ENCODE measurements at regions not wholly inside any gene's neighbourhood (a gene's known extent, or its start where the extent isn't known, plus 50 kb on each side); places are given as distances from the start of the nearest gene placed in this dataset.
"Not testable (repeated sequence)": the region's sequence is repeated elsewhere in the genome, so short reads cannot be mapped to it uniquely, and the experiment has no call there.

GRCh38 chr2:58484221-58484620 is 243.1 kb upstream of the FANCL start:
- no peak overlapping the region for H3K4me3 ChIP-seq (ENCODE audit: low read depth in 1 of 2, low read length in 2 of 2)
- no peaks in the 10 kb centered on the region for H3K27me3 ChIP-seq (ENCODE audit: low read depth, low read length)
- no peak overlapping the region for H3K27ac ChIP-seq (ENCODE audit: low read length)
- no peaks in the 10 kb centered on the region for H3K4me1 ChIP-seq (ENCODE audit: control insufficient read depth in 1 of 2, insufficient read depth in 2 of 2, low read length in 2 of 2)
- H3K9me3 ChIP-seq (ENCODE audit: control insufficient read depth in 1 of 2, low read length in 2 of 2) = peaks cover 0 to 2% of the 10 kb centered on the region in 2 donors
- H3K36me3 ChIP-seq (ENCODE audit: control insufficient read depth in 1 of 2, insufficient read depth in 2 of 2, low read length in 2 of 2) = no peaks in the 10 kb centered on the region

GRCh38 chr2:58483307-58483706 is 242.2 kb upstream of the FANCL start:
- Histone ChIP-seq H3K9me3 (ENCODE audit: control insufficient read depth in 1 of 2, low read length in 2 of 2) (peaks cover 0 to 2% of the 10 kb centered on the region in 2 donors), H3K27ac (ENCODE audit: low read length) (no peak overlapping the region), H3K4me1 (ENCODE audit: control insufficient read depth in 1 of 2, insufficient read depth in 2 of 2, low read length in 2 of 2) (no peaks in the 10 kb centered on the region), H3K27me3 (ENCODE audit: low read depth, low read length) (no peaks in the 10 kb centered on the region), H3K4me3 (ENCODE audit: low read depth in 1 of 2, low read length in 2 of 2) (no peak overlapping the region), H3K36me3 (ENCODE audit: control insufficient read depth in 1 of 2, insufficient read depth in 2 of 2, low read length in 2 of 2) (no peaks in the 10 kb centered on the region)

GRCh38 chr2:58481670-58482069 is 240.5 kb upstream of the FANCL start:
- Histone ChIP-seq H3K4me3 (ENCODE audit: low read depth in 1 of 2, low read length in 2 of 2) (no peak overlapping the region), H3K27me3 (ENCODE audit: low read depth, low read length) (no peaks in the 10 kb centered on the region), H3K36me3 (ENCODE audit: control insufficient read depth in 1 of 2, insufficient read depth in 2 of 2, low read length in 2 of 2) (no peaks in the 10 kb centered on the region), H3K27ac (ENCODE audit: low read length) (no peak overlapping the region), H3K9me3 (ENCODE audit: control insufficient read depth in 1 of 2, low read length in 2 of 2) (peaks cover 0 to 2% of the 10 kb centered on the region in 2 donors), H3K4me1 (ENCODE audit: control insufficient read depth in 1 of 2, insufficient read depth in 2 of 2, low read length in 2 of 2) (no peaks in the 10 kb centered on the region)

- Histone ChIP-seq H3K27me3 (ENCODE audit: low read depth, low read length) (no peaks in the 10 kb centered on the region), H3K36me3 (ENCODE audit: control insufficient read depth in 1 of 2, insufficient read depth in 2 of 2, low read length in 2 of 2) (no peaks in the 10 kb centered on the region), H3K9me3 (ENCODE audit: control insufficient read depth in 1 of 2, low read length in 2 of 2) (no peaks in the 10 kb centered on the region), H3K4me1 (ENCODE audit: control insufficient read depth in 1 of 2, insufficient read depth in 2 of 2, low read length in 2 of 2) (no peaks in the 10 kb centered on the region), H3K4me3 (ENCODE audit: low read depth in 1 of 2, low read length in 2 of 2) (no peak overlapping the region), H3K27ac (ENCODE audit: low read length) (no peak overlapping the region)
Measured at GRCh38 chr2:58480141-58480540, 239.0 kb upstream of the FANCL start.

GRCh38 chr2:58479535-58480140 is 238.5 kb upstream of the FANCL start:
- Histone ChIP-seq H3K36me3 (ENCODE audit: control insufficient read depth in 1 of 2, insufficient read depth in 2 of 2, low read length in 2 of 2) (no peaks in the 10 kb centered on the region), H3K4me1 (ENCODE audit: control insufficient read depth in 1 of 2, insufficient read depth in 2 of 2, low read length in 2 of 2) (no peaks in the 10 kb centered on the region), H3K9me3 (ENCODE audit: control insufficient read depth in 1 of 2, low read length in 2 of 2) (no peaks in the 10 kb centered on the region), H3K27me3 (ENCODE audit: low read depth, low read length) (no peaks in the 10 kb centered on the region), H3K4me3 (ENCODE audit: low read depth in 1 of 2, low read length in 2 of 2) (no peak overlapping the region), H3K27ac (ENCODE audit: low read length) (no peak overlapping the region)

GRCh38 chr2:58476556-58476955 is 235.4 kb upstream of the FANCL start:
- no peaks in the 10 kb centered on the region for H3K9me3 ChIP-seq (ENCODE audit: control insufficient read depth in 1 of 2, low read length in 2 of 2)
- no peak overlapping the region for H3K4me3 ChIP-seq (ENCODE audit: low read depth in 1 of 2, low read length in 2 of 2)
- no peaks in the 10 kb centered on the region for H3K4me1 ChIP-seq (ENCODE audit: control insufficient read depth in 1 of 2, insufficient read depth in 2 of 2, low read length in 2 of 2)
- no peaks in the 10 kb centered on the region for H3K36me3 ChIP-seq (ENCODE audit: control insufficient read depth in 1 of 2, insufficient read depth in 2 of 2, low read length in 2 of 2)
- no peak overlapping the region for H3K27ac ChIP-seq (ENCODE audit: low read length)
- no peaks in the 10 kb centered on the region for H3K27me3 ChIP-seq (ENCODE audit: low read depth, low read length)

- no peaks in the 10 kb centered on the region for H3K36me3 ChIP-seq (ENCODE audit: control insufficient read depth in 1 of 2, insufficient read depth in 2 of 2, low read length in 2 of 2)
- H3K4me3 ChIP-seq (ENCODE audit: low read depth in 1 of 2, low read length in 2 of 2) = no peak overlapping the region
- H3K9me3 ChIP-seq (ENCODE audit: control insufficient read depth in 1 of 2, low read length in 2 of 2) = no peaks in the 10 kb centered on the region
- no peak overlapping the region for H3K27ac ChIP-seq (ENCODE audit: low read length)
- H3K4me1 ChIP-seq (ENCODE audit: control insufficient read depth in 1 of 2, insufficient read depth in 2 of 2, low read length in 2 of 2) = no peaks in the 10 kb centered on the region
- H3K27me3 ChIP-seq (ENCODE audit: low read depth, low read length) = no peaks in the 10 kb centered on the region
Measured at GRCh38 chr2:58475756-58476155, 234.6 kb upstream of the FANCL start.

GRCh38 chr2:58473165-58473564 is 232.0 kb upstream of the FANCL start:
- H3K9me3 ChIP-seq (ENCODE audit: control insufficient read depth in 1 of 2, low read length in 2 of 2) = no peaks in the 10 kb centered on the region
- no peaks in the 10 kb centered on the region for H3K4me1 ChIP-seq (ENCODE audit: control insufficient read depth in 1 of 2, insufficient read depth in 2 of 2, low read length in 2 of 2)
- no peak overlapping the region for H3K4me3 ChIP-seq (ENCODE audit: low read depth in 1 of 2, low read length in 2 of 2)
- no peak overlapping the region for H3K27ac ChIP-seq (ENCODE audit: low read length)
- H3K27me3 ChIP-seq (ENCODE audit: low read depth, low read length) = no peaks in the 10 kb centered on the region
- no peaks in the 10 kb centered on the region for H3K36me3 ChIP-seq (ENCODE audit: control insufficient read depth in 1 of 2, insufficient read depth in 2 of 2, low read length in 2 of 2)

- Histone ChIP-seq H3K4me3 (ENCODE audit: low read depth in 1 of 2, low read length in 2 of 2) (no peak overlapping the region), H3K27ac (ENCODE audit: low read length) (no peak overlapping the region), H3K27me3 (ENCODE audit: low read depth, low read length) (no peaks in the 10 kb centered on the region), H3K4me1 (ENCODE audit: control insufficient read depth in 1 of 2, insufficient read depth in 2 of 2, low read length in 2 of 2) (no peaks in the 10 kb centered on the region), H3K36me3 (ENCODE audit: control insufficient read depth in 1 of 2, insufficient read depth in 2 of 2, low read length in 2 of 2) (no peaks in the 10 kb centered on the region), H3K9me3 (ENCODE audit: control insufficient read depth in 1 of 2, low read length in 2 of 2) (no peaks in the 10 kb centered on the region)
Measured at GRCh38 chr2:58466804-58467203, 225.7 kb upstream of the FANCL start.

GRCh38 chr2:58466021-58466420 is 224.9 kb upstream of the FANCL start:
- H3K27ac ChIP-seq (ENCODE audit: low read length); H3K27me3 ChIP-seq (ENCODE audit: low read depth, low read length); H3K4me1 ChIP-seq (ENCODE audit: control insufficient read depth in 1 of 2, insufficient read depth in 2 of 2, low read length in 2 of 2): not testable (repeated sequence)

GRCh38 chr2:58460670-58461069 is 219.5 kb upstream of the FANCL start:
- Histone ChIP-seq H3K36me3 (ENCODE audit: control insufficient read depth in 1 of 2, insufficient read depth in 2 of 2, low read length in 2 of 2) (no peaks in the 10 kb centered on the region), H3K27ac (ENCODE audit: low read length) (no peak overlapping the region), H3K4me1 (ENCODE audit: control insufficient read depth in 1 of 2, insufficient read depth in 2 of 2, low read length in 2 of 2) (no peaks in the 10 kb centered on the region), H3K4me3 (ENCODE audit: low read depth in 1 of 2, low read length in 2 of 2) (no peak overlapping the region), H3K27me3 (ENCODE audit: low read depth, low read length) (no peaks in the 10 kb centered on the region), H3K9me3 (ENCODE audit: control insufficient read depth in 1 of 2, low read length in 2 of 2) (no peaks in the 10 kb centered on the region)

More at GRCh38 chr2:58466021-58466420, 224.9 kb upstream of the FANCL start:
- not testable (repeated sequence) for H3K4me3 ChIP-seq (ENCODE audit: low read depth in 1 of 2, low read length in 2 of 2); H3K36me3 ChIP-seq (ENCODE audit: control insufficient read depth in 1 of 2, insufficient read depth in 2 of 2, low read length in 2 of 2); H3K9me3 ChIP-seq (ENCODE audit: control insufficient read depth in 1 of 2, low read length in 2 of 2)

GRCh38 chr2:58449286-58450010 is 208.3 kb upstream of the FANCL start:
- H3K27me3 ChIP-seq (ENCODE audit: low read depth, low read length) = no peaks in the 10 kb centered on the region
- H3K27ac ChIP-seq (ENCODE audit: low read length) = no peak overlapping the region
- H3K9me3 ChIP-seq (ENCODE audit: control insufficient read depth in 1 of 2, low read length in 2 of 2) = no peaks in the 10 kb centered on the region
- H3K36me3 ChIP-seq (ENCODE audit: control insufficient read depth in 1 of 2, insufficient read depth in 2 of 2, low read length in 2 of 2) = no peaks in the 10 kb centered on the region
- H3K4me3 ChIP-seq (ENCODE audit: low read depth in 1 of 2, low read length in 2 of 2) = no peak overlapping the region
- H3K4me1 ChIP-seq (ENCODE audit: control insufficient read depth in 1 of 2, insufficient read depth in 2 of 2, low read length in 2 of 2) = no peaks in the 10 kb centered on the region
